ENCODE measurements at regions not wholly inside any gene's neighbourhood (a gene's known extent, or its start where the extent isn't known, plus 50 kb on each side); places are given as distances from the start of the nearest gene placed in this dataset.

DNA sequence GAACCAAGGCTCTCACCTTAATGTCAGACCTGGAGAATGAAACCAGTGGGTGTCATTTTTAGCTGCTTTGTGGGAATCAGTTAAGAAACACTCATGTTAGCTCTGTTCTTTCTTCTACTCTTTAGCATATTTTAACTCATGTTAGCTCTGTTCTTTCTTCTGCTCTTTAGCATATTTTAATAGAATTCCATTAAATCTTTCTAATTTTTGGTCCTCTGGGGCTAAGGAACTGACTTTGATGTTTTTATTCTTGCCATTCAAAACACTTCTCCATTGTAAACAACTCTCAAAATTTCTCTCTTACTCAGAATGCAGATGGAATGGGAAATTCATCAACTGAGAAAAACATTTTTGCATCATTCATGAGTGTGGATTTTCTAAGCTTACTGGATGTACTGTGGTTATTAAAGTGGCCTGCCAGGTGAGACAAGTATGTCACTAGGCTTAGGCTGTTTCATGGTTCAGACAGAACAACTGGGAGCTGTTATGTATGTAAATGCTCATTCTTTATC, 680.6 kb downstream of the ROBO2 start:
- no peak for TF ChIP-seq CTCF (IDR thresholded peaks at IDR 0.05)
- no peak for TF ChIP-seq POLR2A (IDR thresholded peaks at IDR 0.05)

All from adrenal gland (tissue), 5 donors.